ENCODE measurements at regions not wholly inside any gene's neighbourhood (a gene's known extent, or its start where the extent isn't known, plus 50 kb on each side); places are given as distances from the start of the nearest gene placed in this dataset.

- DNase-seq: no peak
Observed at GRCh38 chr6:149185799-149186357, 131.6 kb upstream of the TAB2 start.

- DNase-seq: no peak
Observed at GRCh38 chr6:149186873-149187272, 130.6 kb upstream of the TAB2 start.

- DNase-seq: no peak
Observed at GRCh38 chr6:149190224-149190831, 127.2 kb upstream of the TAB2 start.

GRCh38 chr6:149194820-149195558 is 122.5 kb upstream of the TAB2 start:
- DNase-seq: no peak

- DNase-seq: no peak
Observed at GRCh38 chr6:149196091-149196490, 121.4 kb upstream of the TAB2 start.

- DNase-seq: no peak
Observed at GRCh38 chr6:149197482-149197881, 120.0 kb upstream of the TAB2 start.

GRCh38 chr6:149198265-149198664 is 119.2 kb upstream of the TAB2 start:
- DNase-seq: no peak

- DNase-seq: no peak
Observed at GRCh38 chr6:149200282-149200945, 117.1 kb upstream of the TAB2 start.

GRCh38 chr6:149201068-149201655 is 116.3 kb upstream of the TAB2 start:
- DNase-seq: no peak

- no peak for DNase-seq
Observed at GRCh38 chr6:149202100-149202499, 115.4 kb upstream of the TAB2 start.

- no peak for DNase-seq
Observed at GRCh38 chr6:149202952-149203351, 114.6 kb upstream of the TAB2 start.

- DNase-seq: no peak
Observed at GRCh38 chr6:149203509-149203908, 114.0 kb upstream of the TAB2 start.

- no peak for DNase-seq
Observed at GRCh38 chr6:149208134-149208601, 109.3 kb upstream of the TAB2 start.

GRCh38 chr6:149209871-149210775 is 107.4 kb upstream of the TAB2 start:
- DNase-seq: no peak

- no peak for DNase-seq
Observed at GRCh38 chr6:149211046-149211571, 106.4 kb upstream of the TAB2 start.

GRCh38 chr6:149212206-149212605 is 105.3 kb upstream of the TAB2 start:
- DNase-seq: no peak

GRCh38 chr6:149212892-149213801 is 104.4 kb upstream of the TAB2 start:
- no peak for DNase-seq

- no peak for DNase-seq
Observed at GRCh38 chr6:149213829-149214228, 103.7 kb upstream of the TAB2 start.

- DNase-seq: no peak
Observed at GRCh38 chr6:149216459-149216858, 101.1 kb upstream of the TAB2 start.

- no peak for DNase-seq
Observed at GRCh38 chr6:149217466-149217888, 100.0 kb upstream of the TAB2 start.

GRCh38 chr6:149218471-149218870 is 99.0 kb upstream of the TAB2 start:
- DNase-seq: no peak
